K562 (cell line): ENCODE measurements at regions not wholly inside any gene's neighbourhood (a gene's known extent, or its start where the extent isn't known, plus 50 kb on each side); places are given as distances from the start of the nearest gene placed in this dataset.

Experiments
- ATAC-seq: fragments of 200-7000 bp; cut with Tn5 transposase; 3 replicates; pipeline ENCODE4 v1.9.1; 2020; ENCODE audit warnings: moderate library complexity
- BruUV-seq: library from RNA; stranded (reverse); fragments of 400-500 nt; replicated peaks from 2 replicates; lab custom pipeline; 2021; lab: Mats Ljungman, UMichigan
- CTCF ChIA-PET: fragments of 300-600 bp; formaldehyde crosslinking; extraction: SDS; loops from one replicate; lab custom pipeline; 2021; ENCODE audit warnings: low intra/inter-chr PET ratio; lab: Yijun Ruan, JAX
- POLR2A ChIA-PET: fragments of 300-600, 350-650 bp; sonication (Branson Sonifier 250); formaldehyde crosslinking; extraction: SDS; loops from one replicate; lab custom pipeline; 2021; ENCODE audit warnings: antibody characterized with exemption, inconsistent platforms; lab: Yijun Ruan, JAX
- DNase-seq, 4 experiments: peaks; one replicate each; pipeline versions ENCODE4 v3.0.0 to v3.0.0-alpha.2; 2011 to 2018; ENCODE audit warnings: low spot score in 3 of 4, mixed read lengths in 3 of 4; ENCODE audit errors: extremely low read depth in 1 of 4
- FAIRE-seq: peaks from 2 replicates; lab custom pipeline; 2011; peaks lifted over from hg19 to GRCh38; lab: Jason Lieb, UNC
- H2AFZ ChIP-seq: 2 replicates; pipeline ENCODE4 v1.6.0; 2011; ENCODE audit warnings: low read depth, low read length, control low read depth, inconsistent platforms
- H3K27ac ChIP-seq: fragments of 200-600 bp; 3 replicates; pipeline ENCODE4 v1.8.0; 2011; ENCODE audit warnings: low read depth, mild to moderate bottlenecking, control low read depth, inconsistent platforms, low read length, moderate library complexity, mixed read lengths; ENCODE audit errors: extremely low read depth
- H3K27me3 ChIP-seq, 2 experiments: fragments of 300-600 bp in 1 of 2; 2 replicates in 1 of 2; 3 replicates in 1 of 2; pipeline versions ENCODE4 v1.6.0 to v1.8.0; 2011; ENCODE audit warnings: inconsistent platforms in 2 of 2, low read length in 2 of 2, mild to moderate bottlenecking in 1 of 2, mixed read lengths in 1 of 2, moderate library complexity in 1 of 2; ENCODE audit not compliant: control insufficient read depth in 2 of 2, insufficient read depth in 2 of 2
- H3K36me3 ChIP-seq: fragments of 300-600 bp; 3 replicates; pipeline ENCODE4 v1.8.0; 2011; ENCODE audit warnings: mild to moderate bottlenecking, low read length, inconsistent platforms; ENCODE audit not compliant: control insufficient read depth, insufficient read depth
- H3K4me1 ChIP-seq, 2 experiments: fragments of 200-600 bp in 1 of 2; replicated peaks in 1 of 2; 2 replicates in 1 of 2; 3 replicates in 1 of 2; pipeline versions ENCODE4 v1.5.1 to v1.8.0; 2011; ENCODE audit warnings: inconsistent platforms in 2 of 2, low read length in 2 of 2, mild to moderate bottlenecking in 1 of 2, mixed read lengths in 1 of 2, moderate library complexity in 1 of 2; ENCODE audit not compliant: control insufficient read depth in 2 of 2, insufficient read depth in 2 of 2
- H3K4me2 ChIP-seq: 2 replicates; pipeline ENCODE4 v1.6.1; 2011; ENCODE audit warnings: low read length, control low read depth, inconsistent platforms, mixed read lengths; ENCODE audit not compliant: insufficient read depth
- H3K4me3 ChIP-seq: fragments of 200-600 bp; sonication (generic), shearing (Covaris generic); 2 replicates; pipeline ENCODE4 v1.5.1; 2016; ENCODE audit warnings: control low read depth, inconsistent platforms
- H3K79me2 ChIP-seq: fragments of 200-600 bp; 3 replicates; pipeline ENCODE4 v1.8.0; 2011; ENCODE audit warnings: low read length, inconsistent platforms; ENCODE audit not compliant: control insufficient read depth, insufficient read depth
- H3K9ac ChIP-seq, 2 experiments: 2 replicates each; pipeline versions ENCODE4 v1.6.0 to v1.6.1; 2011; ENCODE audit warnings: low read depth in 2 of 2, low read length in 2 of 2, control low read depth in 1 of 2, inconsistent platforms in 1 of 2, mild to moderate bottlenecking in 1 of 2, mixed read lengths in 1 of 2; ENCODE audit not compliant: insufficient read depth in 1 of 2
- H3K9me1 ChIP-seq: one replicate; pipeline ENCODE4 v1.6.0; 2011; ENCODE audit warnings: inconsistent platforms, mild to moderate bottlenecking, low read length, moderate library complexity; ENCODE audit not compliant: control insufficient read depth, insufficient read depth
- H3K9me3 ChIP-seq: replicated peaks from 2 replicates; pipeline ENCODE4 v1.5.1; 2011; ENCODE audit warnings: low read depth, low read length, inconsistent platforms; ENCODE audit not compliant: control insufficient read depth, insufficient read depth
- H4K20me1 ChIP-seq: replicated peaks from 2 replicates; pipeline ENCODE4 v1.6.1; 2011; ENCODE audit warnings: low read length, inconsistent platforms, mixed read lengths; ENCODE audit not compliant: control insufficient read depth, insufficient read depth
- CHCHD3 ChIP-seq: fragments of 250-450 bp; sonication (Bioruptor Pico); IDR thresholded peaks from 2 replicates; pipeline ENCODE4 v2.1.2; 2022; ENCODE audit warnings: mild to moderate bottlenecking
- EP300 ChIP-seq: IDR thresholded peaks from 2 replicates; pipeline ENCODE4 v1.6.1; 2012; ENCODE audit warnings: low read length, improper control_type of control experiment
- POLR3G ChIP-seq: IDR thresholded peaks from 2 replicates; pipeline ENCODE4 v1.6.1; 2011; ENCODE audit not compliant: insufficient read length, insufficient replicate concordance; ENCODE audit errors: extremely low read depth
- RAD21 ChIP-seq, 2 experiments: fragments of 250-450 bp in 1 of 2; fragments of 450-650 bp in 1 of 2; sonication (Bioruptor Pico) in 1 of 2; formaldehyde crosslinking in 1 of 2; IDR thresholded peaks in 1 of 2; conservative IDR thresholded peaks in 1 of 2; 2 replicates each; pipeline versions ENCODE4 v1.4.0 to v1.8.0; 2020 to 2022; ENCODE audit warnings: mild to moderate bottlenecking in 2 of 2, moderate library complexity in 1 of 2
- RHOXF2B ChIP-seq: fragments of 250-450 bp; sonication (Bioruptor Pico); conservative IDR thresholded peaks from 2 replicates; pipeline ENCODE4 v1.5.1; 2021
- TGIF2 ChIP-seq: sonication (generic); formaldehyde crosslinking; IDR thresholded peaks from 2 replicates; pipeline ENCODE4 v1.8.1; 2022; ENCODE audit warnings: mild to moderate bottlenecking, missing genetic modification reagents, moderate library complexity
- ZNF143 ChIP-seq: sonication (generic); formaldehyde crosslinking; IDR thresholded peaks from 2 replicates; pipeline ENCODE4 v1.9.0; 2022; ENCODE audit warnings: mild to moderate bottlenecking, missing genetic modification reagents
- in situ Hi-C: fragments of 300-500 bp; cut with MboI; formaldehyde crosslinking; loops from 4 replicates; pipeline ENCODE4 v1.15.0; 2018; ENCODE audit warnings: inconsistent platforms, mixed read lengths
- intact Hi-C: fragments of 100-400 bp; cut with micrococcal nuclease; formaldehyde crosslinking; loops from 2 replicates; pipeline ENCODE4 v1.14.2; 2022
- TF ChIP-seq, protein P1 (sequence below), 3 experiments: fragments of 200-800 bp in 1 of 3; fragments of 250-450 bp in 1 of 3; fragments of 450-650 bp in 1 of 3; sonication (Bioruptor Pico) in 1 of 3; sonication (Bioruptor generic) in 1 of 3; formaldehyde crosslinking in 1 of 3; IDR thresholded peaks; 2 replicates each; pipeline versions ENCODE4 v1.6.1 to v1.8.0; 2016 to 2022; ENCODE audit warnings: mild to moderate bottlenecking in 2 of 3, missing genetic modification characterization in 2 of 3, missing compliant biosample characterization in 1 of 3, moderate library complexity in 1 of 3
- TF ChIP-seq, protein P2 (sequence below): fragments of 450-650 bp; IDR thresholded peaks from 2 replicates; pipeline ENCODE4 v1.6.1; 2016; ENCODE audit warnings: mild to moderate bottlenecking, moderate library complexity

DNA sequence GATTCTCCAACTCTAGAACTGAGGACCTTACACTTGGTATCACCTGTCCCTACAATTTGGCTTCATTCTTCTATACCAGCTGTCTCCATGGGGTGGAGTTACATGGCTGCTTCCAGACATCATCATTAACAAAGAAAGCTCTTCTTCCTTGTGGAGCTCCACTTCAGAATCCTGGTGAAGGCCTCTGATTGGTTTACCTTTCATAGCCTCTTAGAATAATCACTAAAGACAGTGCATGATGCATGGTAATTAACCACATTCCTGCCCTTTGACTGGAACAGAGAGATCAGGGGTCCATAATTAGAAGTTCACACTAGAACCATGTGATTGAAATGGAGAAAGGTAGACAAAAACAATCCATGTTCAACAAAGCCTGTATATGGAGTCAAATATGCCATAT is 112.6 kb upstream of the ZNF827 start:
- BruUV-seq: no TSS peak
- H3K36me3 ChIP-seq: no peaks in the 10 kb centered on the region
- no peak for ATAC-seq
- no peaks in the 10 kb centered on the region for H3K9me1 ChIP-seq
- H3K9ac ChIP-seq: no peak overlapping the region
- no peak overlapping the region for H2AFZ ChIP-seq
- H3K27ac ChIP-seq: no peak overlapping the region
- CTCF ChIA-PET: no interaction called here
- no peak overlapping the region for H3K4me3 ChIP-seq
- no peaks in the 10 kb centered on the region for H3K9me3 ChIP-seq
- H3K27me3 ChIP-seq: no peaks in the 10 kb centered on the region
- intact Hi-C loops: no loop called here
- no peaks in the 10 kb centered on the region for H4K20me1 ChIP-seq
- no peak for DNase-seq
- POLR2A ChIA-PET: no interaction called here
- FAIRE-seq: no peak
- H3K4me1 ChIP-seq: no peaks in the 10 kb centered on the region
- in situ Hi-C loops: no loop called here
- no peaks in the 10 kb centered on the region for H3K79me2 ChIP-seq
- no peak overlapping the region for H3K4me2 ChIP-seq
- TF ChIP-seq, protein P1, sequence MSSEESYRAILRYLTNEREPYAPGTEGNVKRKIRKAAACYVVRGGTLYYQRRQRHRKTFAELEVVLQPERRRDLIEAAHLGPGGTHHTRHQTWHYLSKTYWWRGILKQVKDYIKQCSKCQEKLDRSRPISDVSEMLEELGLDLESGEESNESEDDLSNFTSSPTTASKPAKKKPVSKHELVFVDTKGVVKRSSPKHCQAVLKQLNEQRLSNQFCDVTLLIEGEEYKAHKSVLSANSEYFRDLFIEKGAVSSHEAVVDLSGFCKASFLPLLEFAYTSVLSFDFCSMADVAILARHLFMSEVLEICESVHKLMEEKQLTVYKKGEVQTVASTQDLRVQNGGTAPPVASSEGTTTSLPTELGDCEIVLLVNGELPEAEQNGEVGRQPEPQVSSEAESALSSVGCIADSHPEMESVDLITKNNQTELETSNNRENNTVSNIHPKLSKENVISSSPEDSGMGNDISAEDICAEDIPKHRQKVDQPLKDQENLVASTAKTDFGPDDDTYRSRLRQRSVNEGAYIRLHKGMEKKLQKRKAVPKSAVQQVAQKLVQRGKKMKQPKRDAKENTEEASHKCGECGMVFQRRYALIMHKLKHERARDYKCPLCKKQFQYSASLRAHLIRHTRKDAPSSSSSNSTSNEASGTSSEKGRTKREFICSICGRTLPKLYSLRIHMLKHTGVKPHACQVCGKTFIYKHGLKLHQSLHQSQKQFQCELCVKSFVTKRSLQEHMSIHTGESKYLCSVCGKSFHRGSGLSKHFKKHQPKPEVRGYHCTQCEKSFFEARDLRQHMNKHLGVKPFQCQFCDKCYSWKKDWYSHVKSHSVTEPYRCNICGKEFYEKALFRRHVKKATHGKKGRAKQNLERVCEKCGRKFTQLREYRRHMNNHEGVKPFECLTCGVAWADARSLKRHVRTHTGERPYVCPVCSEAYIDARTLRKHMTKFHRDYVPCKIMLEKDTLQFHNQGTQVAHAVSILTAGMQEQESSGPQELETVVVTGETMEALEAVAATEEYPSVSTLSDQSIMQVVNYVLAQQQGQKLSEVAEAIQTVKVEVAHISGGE (CRISPR knock-in tag; IDR thresholded peaks at IDR 0.05): no peak
- TF ChIP-seq ZNF143 (CRISPR knock-in tag): no peak
- TF ChIP-seq, protein P2, sequence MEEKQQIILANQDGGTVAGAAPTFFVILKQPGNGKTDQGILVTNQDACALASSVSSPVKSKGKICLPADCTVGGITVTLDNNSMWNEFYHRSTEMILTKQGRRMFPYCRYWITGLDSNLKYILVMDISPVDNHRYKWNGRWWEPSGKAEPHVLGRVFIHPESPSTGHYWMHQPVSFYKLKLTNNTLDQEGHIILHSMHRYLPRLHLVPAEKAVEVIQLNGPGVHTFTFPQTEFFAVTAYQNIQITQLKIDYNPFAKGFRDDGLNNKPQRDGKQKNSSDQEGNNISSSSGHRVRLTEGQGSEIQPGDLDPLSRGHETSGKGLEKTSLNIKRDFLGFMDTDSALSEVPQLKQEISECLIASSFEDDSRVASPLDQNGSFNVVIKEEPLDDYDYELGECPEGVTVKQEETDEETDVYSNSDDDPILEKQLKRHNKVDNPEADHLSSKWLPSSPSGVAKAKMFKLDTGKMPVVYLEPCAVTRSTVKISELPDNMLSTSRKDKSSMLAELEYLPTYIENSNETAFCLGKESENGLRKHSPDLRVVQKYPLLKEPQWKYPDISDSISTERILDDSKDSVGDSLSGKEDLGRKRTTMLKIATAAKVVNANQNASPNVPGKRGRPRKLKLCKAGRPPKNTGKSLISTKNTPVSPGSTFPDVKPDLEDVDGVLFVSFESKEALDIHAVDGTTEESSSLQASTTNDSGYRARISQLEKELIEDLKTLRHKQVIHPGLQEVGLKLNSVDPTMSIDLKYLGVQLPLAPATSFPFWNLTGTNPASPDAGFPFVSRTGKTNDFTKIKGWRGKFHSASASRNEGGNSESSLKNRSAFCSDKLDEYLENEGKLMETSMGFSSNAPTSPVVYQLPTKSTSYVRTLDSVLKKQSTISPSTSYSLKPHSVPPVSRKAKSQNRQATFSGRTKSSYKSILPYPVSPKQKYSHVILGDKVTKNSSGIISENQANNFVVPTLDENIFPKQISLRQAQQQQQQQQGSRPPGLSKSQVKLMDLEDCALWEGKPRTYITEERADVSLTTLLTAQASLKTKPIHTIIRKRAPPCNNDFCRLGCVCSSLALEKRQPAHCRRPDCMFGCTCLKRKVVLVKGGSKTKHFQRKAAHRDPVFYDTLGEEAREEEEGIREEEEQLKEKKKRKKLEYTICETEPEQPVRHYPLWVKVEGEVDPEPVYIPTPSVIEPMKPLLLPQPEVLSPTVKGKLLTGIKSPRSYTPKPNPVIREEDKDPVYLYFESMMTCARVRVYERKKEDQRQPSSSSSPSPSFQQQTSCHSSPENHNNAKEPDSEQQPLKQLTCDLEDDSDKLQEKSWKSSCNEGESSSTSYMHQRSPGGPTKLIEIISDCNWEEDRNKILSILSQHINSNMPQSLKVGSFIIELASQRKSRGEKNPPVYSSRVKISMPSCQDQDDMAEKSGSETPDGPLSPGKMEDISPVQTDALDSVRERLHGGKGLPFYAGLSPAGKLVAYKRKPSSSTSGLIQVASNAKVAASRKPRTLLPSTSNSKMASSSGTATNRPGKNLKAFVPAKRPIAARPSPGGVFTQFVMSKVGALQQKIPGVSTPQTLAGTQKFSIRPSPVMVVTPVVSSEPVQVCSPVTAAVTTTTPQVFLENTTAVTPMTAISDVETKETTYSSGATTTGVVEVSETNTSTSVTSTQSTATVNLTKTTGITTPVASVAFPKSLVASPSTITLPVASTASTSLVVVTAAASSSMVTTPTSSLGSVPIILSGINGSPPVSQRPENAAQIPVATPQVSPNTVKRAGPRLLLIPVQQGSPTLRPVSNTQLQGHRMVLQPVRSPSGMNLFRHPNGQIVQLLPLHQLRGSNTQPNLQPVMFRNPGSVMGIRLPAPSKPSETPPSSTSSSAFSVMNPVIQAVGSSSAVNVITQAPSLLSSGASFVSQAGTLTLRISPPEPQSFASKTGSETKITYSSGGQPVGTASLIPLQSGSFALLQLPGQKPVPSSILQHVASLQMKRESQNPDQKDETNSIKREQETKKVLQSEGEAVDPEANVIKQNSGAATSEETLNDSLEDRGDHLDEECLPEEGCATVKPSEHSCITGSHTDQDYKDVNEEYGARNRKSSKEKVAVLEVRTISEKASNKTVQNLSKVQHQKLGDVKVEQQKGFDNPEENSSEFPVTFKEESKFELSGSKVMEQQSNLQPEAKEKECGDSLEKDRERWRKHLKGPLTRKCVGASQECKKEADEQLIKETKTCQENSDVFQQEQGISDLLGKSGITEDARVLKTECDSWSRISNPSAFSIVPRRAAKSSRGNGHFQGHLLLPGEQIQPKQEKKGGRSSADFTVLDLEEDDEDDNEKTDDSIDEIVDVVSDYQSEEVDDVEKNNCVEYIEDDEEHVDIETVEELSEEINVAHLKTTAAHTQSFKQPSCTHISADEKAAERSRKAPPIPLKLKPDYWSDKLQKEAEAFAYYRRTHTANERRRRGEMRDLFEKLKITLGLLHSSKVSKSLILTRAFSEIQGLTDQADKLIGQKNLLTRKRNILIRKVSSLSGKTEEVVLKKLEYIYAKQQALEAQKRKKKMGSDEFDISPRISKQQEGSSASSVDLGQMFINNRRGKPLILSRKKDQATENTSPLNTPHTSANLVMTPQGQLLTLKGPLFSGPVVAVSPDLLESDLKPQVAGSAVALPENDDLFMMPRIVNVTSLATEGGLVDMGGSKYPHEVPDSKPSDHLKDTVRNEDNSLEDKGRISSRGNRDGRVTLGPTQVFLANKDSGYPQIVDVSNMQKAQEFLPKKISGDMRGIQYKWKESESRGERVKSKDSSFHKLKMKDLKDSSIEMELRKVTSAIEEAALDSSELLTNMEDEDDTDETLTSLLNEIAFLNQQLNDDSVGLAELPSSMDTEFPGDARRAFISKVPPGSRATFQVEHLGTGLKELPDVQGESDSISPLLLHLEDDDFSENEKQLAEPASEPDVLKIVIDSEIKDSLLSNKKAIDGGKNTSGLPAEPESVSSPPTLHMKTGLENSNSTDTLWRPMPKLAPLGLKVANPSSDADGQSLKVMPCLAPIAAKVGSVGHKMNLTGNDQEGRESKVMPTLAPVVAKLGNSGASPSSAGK: no peak
- no peak for TF ChIP-seq RAD21 (CRISPR knock-in tag; conservative IDR thresholded peaks at IDR 0.05 in 1 of 2, IDR thresholded peaks at IDR 0.05 in 1 of 2)
- TF ChIP-seq CHCHD3 (CRISPR knock-in tag): no peak
- TF ChIP-seq EP300: no peak
- TF ChIP-seq RHOXF2B: no peak
- TF ChIP-seq TGIF2: no peak
- TF ChIP-seq POLR3G: no peak
